GM12872 (cell line): ENCODE measurements at regions not wholly inside any gene's neighbourhood (a gene's known extent, or its start where the extent isn't known, plus 50 kb on each side); places are given as distances from the start of the nearest gene placed in this dataset.

ENCODE experiments used
- CTCF ChIP-seq: IDR thresholded peaks from 3 replicates; pipeline ENCODE4 v1.5.1; 2011; ENCODE audit warnings: low read depth, mild to moderate bottlenecking, low read length, moderate library complexity; ENCODE audit not compliant: insufficient read depth

- TF ChIP-seq CTCF = no peak
Measured at GRCh38 chr13:21757763-21758162, 86.9 kb downstream of the FGF9 start.

GRCh38 chr13:21758441-21758840 is 87.6 kb downstream of the FGF9 start:
- no peak for TF ChIP-seq CTCF

GRCh38 chr13:21759463-21759862 is 88.6 kb downstream of the FGF9 start:
- no peak for TF ChIP-seq CTCF

- no peak for TF ChIP-seq CTCF
Measured at GRCh38 chr13:21759911-21760310, 89.0 kb downstream of the FGF9 start.

DNA sequence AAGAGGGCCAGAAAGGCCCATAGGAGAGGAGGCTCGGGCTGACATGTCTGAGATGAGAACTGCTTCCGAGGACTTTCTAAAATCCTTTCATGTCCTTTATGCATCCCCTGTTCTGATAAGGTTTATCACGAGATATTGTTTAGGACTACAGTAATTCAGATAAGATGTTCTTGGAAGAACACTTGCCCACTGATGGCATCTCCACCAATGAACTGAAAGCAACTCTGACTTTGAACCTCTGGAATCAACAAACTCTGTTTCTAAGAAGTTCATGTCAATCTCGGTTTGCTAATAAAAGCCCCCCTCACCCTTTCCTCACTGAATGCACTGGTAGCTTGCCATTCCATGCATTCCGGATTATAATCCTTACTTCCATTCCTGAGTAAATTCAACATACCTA is 90.9 kb downstream of the FGF9 start:
- no peak for TF ChIP-seq CTCF

DNA sequence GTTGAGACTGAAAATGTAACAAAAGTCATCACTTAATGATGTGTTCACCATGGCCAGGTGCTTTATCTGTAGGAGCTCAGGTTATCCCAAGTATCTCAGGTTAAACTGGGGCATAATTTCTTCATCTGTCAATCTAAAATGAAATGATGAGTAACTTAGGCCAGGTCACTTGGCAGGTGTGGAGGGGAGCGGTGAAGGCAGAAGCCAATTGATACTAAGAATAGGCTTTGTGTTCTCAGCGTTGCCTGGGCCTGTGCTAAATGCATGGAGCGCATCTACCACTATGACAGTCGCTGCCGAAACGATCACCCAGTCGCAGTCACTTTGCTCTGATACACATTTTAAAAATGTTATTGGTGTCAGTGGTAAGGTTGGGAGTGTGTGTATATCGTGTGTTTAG is 91.6 kb downstream of the FGF9 start:
- TF ChIP-seq CTCF = no peak

DNA sequence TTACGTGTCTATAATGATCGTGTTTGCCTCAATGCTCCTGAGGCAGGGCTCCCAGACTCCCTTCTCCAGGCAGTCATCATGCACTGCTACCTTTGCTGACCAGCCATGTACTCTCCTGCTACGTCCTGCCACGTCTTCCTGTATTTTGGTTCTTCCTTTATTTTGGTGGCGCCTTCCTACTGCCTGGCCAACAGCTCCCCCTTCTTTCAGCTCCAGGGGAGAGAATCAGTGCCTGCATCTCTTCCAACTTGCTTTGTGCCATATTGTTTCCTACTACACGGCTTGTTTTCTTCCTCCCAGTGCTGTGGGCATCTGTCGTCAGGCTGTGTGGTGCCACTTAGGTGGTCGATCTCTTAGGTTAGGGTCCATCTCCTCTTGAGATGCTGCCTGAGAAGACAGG is 96.2 kb downstream of the FGF9 start:
- no peak for TF ChIP-seq CTCF

GRCh38 chr13:21771075-21771474 is 100.2 kb downstream of the FGF9 start:
- TF ChIP-seq CTCF = no peak
